Calu3 (cell line): ENCODE measurements at regions not wholly inside any gene's neighbourhood (a gene's known extent, or its start where the extent isn't known, plus 50 kb on each side); places are given as distances from the start of the nearest gene placed in this dataset.
"Not testable (repeated sequence)": the region's sequence is repeated elsewhere in the genome, so short reads cannot be mapped to it uniquely, and the experiment has no call there.

Source experiments
- BruUV-seq: library from RNA; stranded (reverse); fragments of 400-500 nt; replicated peaks from 2 replicates; lab custom pipeline; 2021; lab: Mats Ljungman, UMichigan
- CTCF ChIA-PET: fragments of 300-600 bp; sonication (Branson Sonifier 250); formaldehyde crosslinking; loops from one replicate; lab custom pipeline; 2022; ENCODE audit warnings: antibody characterized with exemption; lab: Charles Lee
- DNase-seq: peaks from one replicate; pipeline ENCODE4 v3.0.0; 2022
- H3K27ac Mint-ChIP-seq: one replicate; pipeline ENCODE4 v1.8.0; 2022; ENCODE audit warnings: mixed read lengths; ENCODE audit not compliant: unreplicated experiment
- H3K27me3 Mint-ChIP-seq: one replicate; pipeline ENCODE4 v1.8.0; 2022; ENCODE audit warnings: mixed read lengths; ENCODE audit not compliant: unreplicated experiment
- H3K36me3 Mint-ChIP-seq: one replicate; pipeline ENCODE4 v1.8.0; 2022; ENCODE audit warnings: mild to moderate bottlenecking, moderate library complexity, mixed read lengths; ENCODE audit not compliant: insufficient read depth, unreplicated experiment
- H3K4me1 Mint-ChIP-seq: one replicate; pipeline ENCODE4 v1.8.0; 2022; ENCODE audit warnings: mild to moderate bottlenecking, low read depth, mixed read lengths; ENCODE audit not compliant: unreplicated experiment
- H3K4me3 Mint-ChIP-seq: one replicate; pipeline ENCODE4 v1.8.0; 2022; ENCODE audit warnings: mild to moderate bottlenecking, low read depth, moderate library complexity, mixed read lengths; ENCODE audit not compliant: unreplicated experiment
- H3K9me3 Mint-ChIP-seq: one replicate; pipeline ENCODE4 v1.8.0; 2022; ENCODE audit warnings: low read depth, mixed read lengths; ENCODE audit not compliant: unreplicated experiment
- intact Hi-C: fragments of 100-400 bp; cut with micrococcal nuclease; formaldehyde crosslinking; loops from one replicate; pipeline ENCODE4 v1.10.0; 2022; ENCODE audit not compliant: unreplicated experiment

- H3K4me3 Mint-ChIP-seq, H3K36me3 Mint-ChIP-seq, DNase-seq, intact Hi-C loops, CTCF ChIA-PET, BruUV-seq, H3K9me3 Mint-ChIP-seq, H3K27ac Mint-ChIP-seq, H3K4me1 Mint-ChIP-seq: not testable (repeated sequence)
- peaks cover 15% of the 10 kb centered on the region for H3K27me3 Mint-ChIP-seq
These were observed 63.0 kb upstream of the NBPF20 start for GRCh38 chr1:145488193-145488933.

- DNase-seq, intact Hi-C loops, H3K4me3 Mint-ChIP-seq, BruUV-seq, H3K4me1 Mint-ChIP-seq, H3K36me3 Mint-ChIP-seq, H3K9me3 Mint-ChIP-seq, CTCF ChIA-PET, H3K27ac Mint-ChIP-seq: not testable (repeated sequence)
- H3K27me3 Mint-ChIP-seq: peaks cover 15% of the 10 kb centered on the region
These were observed 61.8 kb upstream of the NBPF20 start for GRCh38 chr1:145487156-145487555.

- DNase-seq, H3K4me1 Mint-ChIP-seq, intact Hi-C loops, H3K4me3 Mint-ChIP-seq, H3K36me3 Mint-ChIP-seq, H3K9me3 Mint-ChIP-seq, BruUV-seq, H3K27ac Mint-ChIP-seq, CTCF ChIA-PET: not testable (repeated sequence)
- H3K27me3 Mint-ChIP-seq: peaks cover 15% of the 10 kb centered on the region
These were observed 58.9 kb upstream of the NBPF20 start for GRCh38 chr1:145484257-145484656.

- H3K4me1 Mint-ChIP-seq, intact Hi-C loops, DNase-seq, H3K4me3 Mint-ChIP-seq, H3K9me3 Mint-ChIP-seq, BruUV-seq, H3K36me3 Mint-ChIP-seq, CTCF ChIA-PET, H3K27ac Mint-ChIP-seq: not testable (repeated sequence)
- peaks cover 15% of the 10 kb centered on the region for H3K27me3 Mint-ChIP-seq
These were observed 56.9 kb upstream of the NBPF20 start for GRCh38 chr1:145482214-145482860.

- H3K9me3 Mint-ChIP-seq, BruUV-seq, intact Hi-C loops, H3K27me3 Mint-ChIP-seq, CTCF ChIA-PET, H3K36me3 Mint-ChIP-seq, H3K4me1 Mint-ChIP-seq, H3K4me3 Mint-ChIP-seq, DNase-seq, H3K27ac Mint-ChIP-seq: not testable (repeated sequence)
These were observed 50.6 kb upstream of the NBPF20 start for GRCh38 chr1:145475962-145476361.

GRCh38 chr1:145475369-145475915, 50.0 kb upstream of the NBPF20 start:
- DNase-seq: not testable (repeated sequence)

More at GRCh38 chr1:145475369-145475915, 50.0 kb upstream of the NBPF20 start:
- H3K27ac Mint-ChIP-seq, intact Hi-C loops, H3K36me3 Mint-ChIP-seq, H3K9me3 Mint-ChIP-seq, H3K4me3 Mint-ChIP-seq, H3K27me3 Mint-ChIP-seq, CTCF ChIA-PET, BruUV-seq, H3K4me1 Mint-ChIP-seq: not testable (repeated sequence)
